ENCODE measurements at regions not wholly inside any gene's neighbourhood (a gene's known extent, or its start where the extent isn't known, plus 50 kb on each side); places are given as distances from the start of the nearest gene placed in this dataset.
"Not testable (repeated sequence)": the region's sequence is repeated elsewhere in the genome, so short reads cannot be mapped to it uniquely, and the experiment has no call there.

GRCh38 chr7:137146012-137146455, 197.5 kb downstream of the PTN start:
- H3K4me3 ChIP-seq (ENCODE audit: low read length), result no peak overlapping the region
- H3K9ac ChIP-seq (ENCODE audit: low read length), result no peak overlapping the region
- peaks cover 18% of the 10 kb centered on the region for H3K4me1 ChIP-seq (ENCODE audit: control insufficient read depth, insufficient read depth, low read length)
- H3K27ac ChIP-seq (ENCODE audit: low read depth, low read length), result peak overlapping the region; percentile 73
- H3K27me3 ChIP-seq (ENCODE audit: control insufficient read depth, insufficient read depth, low read length), result no peaks in the 10 kb centered on the region
- H3K36me3 ChIP-seq (ENCODE audit: control insufficient read depth, insufficient read depth, low read length), result no peaks in the 10 kb centered on the region

- H3K36me3 ChIP-seq (ENCODE audit: control insufficient read depth, insufficient read depth, low read length), result no peaks in the 10 kb centered on the region
- no peaks in the 10 kb centered on the region for H3K27me3 ChIP-seq (ENCODE audit: control insufficient read depth, insufficient read depth, low read length)
- H3K9ac ChIP-seq (ENCODE audit: low read length), result no peak overlapping the region
- peaks cover 8% of the 10 kb centered on the region for H3K4me1 ChIP-seq (ENCODE audit: control insufficient read depth, insufficient read depth, low read length)
- H3K27ac ChIP-seq (ENCODE audit: low read depth, low read length), result no peak overlapping the region
- H3K4me3 ChIP-seq (ENCODE audit: low read length), result no peak overlapping the region
Measured at GRCh38 chr7:137142376-137142775, 201.2 kb downstream of the PTN start.

- Histone ChIP-seq H3K4me3 (ENCODE audit: low read length) (no peak overlapping the region), H3K27ac (ENCODE audit: low read depth, low read length) (no peak overlapping the region), H3K27me3 (ENCODE audit: control insufficient read depth, insufficient read depth, low read length) (no peaks in the 10 kb centered on the region), H3K36me3 (ENCODE audit: control insufficient read depth, insufficient read depth, low read length) (no peaks in the 10 kb centered on the region), H3K4me1 (ENCODE audit: control insufficient read depth, insufficient read depth, low read length) (no peaks in the 10 kb centered on the region), H3K9ac (ENCODE audit: low read length) (no peak overlapping the region)
Measured at GRCh38 chr7:137135654-137136350, 207.7 kb downstream of the PTN start.

GRCh38 chr7:137130751-137131158, 212.8 kb downstream of the PTN start:
- Histone ChIP-seq H3K4me3 (ENCODE audit: low read length) (no peak overlapping the region), H3K9ac (ENCODE audit: low read length) (no peak overlapping the region), H3K36me3 (ENCODE audit: control insufficient read depth, insufficient read depth, low read length) (no peaks in the 10 kb centered on the region), H3K27ac (ENCODE audit: low read depth, low read length) (no peak overlapping the region), H3K4me1 (ENCODE audit: control insufficient read depth, insufficient read depth, low read length) (no peaks in the 10 kb centered on the region), H3K27me3 (ENCODE audit: control insufficient read depth, insufficient read depth, low read length) (no peaks in the 10 kb centered on the region)

GRCh38 chr7:137129025-137129424, 214.5 kb downstream of the PTN start:
- Histone ChIP-seq H3K4me1 (ENCODE audit: control insufficient read depth, insufficient read depth, low read length) (no peaks in the 10 kb centered on the region), H3K9ac (ENCODE audit: low read length) (no peak overlapping the region), H3K27ac (ENCODE audit: low read depth, low read length) (no peak overlapping the region), H3K4me3 (ENCODE audit: low read length) (no peak overlapping the region), H3K27me3 (ENCODE audit: control insufficient read depth, insufficient read depth, low read length) (no peaks in the 10 kb centered on the region), H3K36me3 (ENCODE audit: control insufficient read depth, insufficient read depth, low read length) (no peaks in the 10 kb centered on the region)

- H3K27me3 ChIP-seq (ENCODE audit: control insufficient read depth, insufficient read depth, low read length), result no peaks in the 10 kb centered on the region
- no peak overlapping the region for H3K27ac ChIP-seq (ENCODE audit: low read depth, low read length)
- H3K9ac ChIP-seq (ENCODE audit: low read length), result no peak overlapping the region
- H3K36me3 ChIP-seq (ENCODE audit: control insufficient read depth, insufficient read depth, low read length), result no peaks in the 10 kb centered on the region
- H3K4me1 ChIP-seq (ENCODE audit: control insufficient read depth, insufficient read depth, low read length), result no peaks in the 10 kb centered on the region
- no peak overlapping the region for H3K4me3 ChIP-seq (ENCODE audit: low read length)
Measured at GRCh38 chr7:137127806-137128205, 215.7 kb downstream of the PTN start.

GRCh38 chr7:137127058-137127457, 216.5 kb downstream of the PTN start:
- Histone ChIP-seq H3K9ac (ENCODE audit: low read length) (no peak overlapping the region), H3K36me3 (ENCODE audit: control insufficient read depth, insufficient read depth, low read length) (no peaks in the 10 kb centered on the region), H3K4me1 (ENCODE audit: control insufficient read depth, insufficient read depth, low read length) (no peaks in the 10 kb centered on the region), H3K27me3 (ENCODE audit: control insufficient read depth, insufficient read depth, low read length) (no peaks in the 10 kb centered on the region), H3K27ac (ENCODE audit: low read depth, low read length) (no peak overlapping the region), H3K4me3 (ENCODE audit: low read length) (no peak overlapping the region)

GRCh38 chr7:137122145-137122544, 221.4 kb downstream of the PTN start:
- H3K4me1 ChIP-seq (ENCODE audit: control insufficient read depth, insufficient read depth, low read length), result no peaks in the 10 kb centered on the region
- no peak overlapping the region for H3K4me3 ChIP-seq (ENCODE audit: low read length)
- no peak overlapping the region for H3K27ac ChIP-seq (ENCODE audit: low read depth, low read length)
- H3K9ac ChIP-seq (ENCODE audit: low read length), result no peak overlapping the region
- no peaks in the 10 kb centered on the region for H3K36me3 ChIP-seq (ENCODE audit: control insufficient read depth, insufficient read depth, low read length)
- no peaks in the 10 kb centered on the region for H3K27me3 ChIP-seq (ENCODE audit: control insufficient read depth, insufficient read depth, low read length)

- no peak overlapping the region for H3K4me3 ChIP-seq (ENCODE audit: low read length)
- no peak overlapping the region for H3K9ac ChIP-seq (ENCODE audit: low read length)
- H3K4me1 ChIP-seq (ENCODE audit: control insufficient read depth, insufficient read depth, low read length), result no peaks in the 10 kb centered on the region
- H3K27ac ChIP-seq (ENCODE audit: low read depth, low read length), result no peak overlapping the region
- no peaks in the 10 kb centered on the region for H3K27me3 ChIP-seq (ENCODE audit: control insufficient read depth, insufficient read depth, low read length)
- no peaks in the 10 kb centered on the region for H3K36me3 ChIP-seq (ENCODE audit: control insufficient read depth, insufficient read depth, low read length)
Measured at GRCh38 chr7:137120690-137121089, 222.8 kb downstream of the PTN start.

- no peak overlapping the region for H3K4me3 ChIP-seq (ENCODE audit: low read length)
- H3K9ac ChIP-seq (ENCODE audit: low read length), result no peak overlapping the region
- H3K36me3 ChIP-seq (ENCODE audit: control insufficient read depth, insufficient read depth, low read length), result no peaks in the 10 kb centered on the region
- no peak overlapping the region for H3K27ac ChIP-seq (ENCODE audit: low read depth, low read length)
- H3K4me1 ChIP-seq (ENCODE audit: control insufficient read depth, insufficient read depth, low read length), result no peaks in the 10 kb centered on the region
- no peaks in the 10 kb centered on the region for H3K27me3 ChIP-seq (ENCODE audit: control insufficient read depth, insufficient read depth, low read length)
Measured at GRCh38 chr7:137110535-137110934, 233.0 kb downstream of the PTN start.

- Histone ChIP-seq H3K27ac (ENCODE audit: low read depth, low read length) (no peak overlapping the region), H3K27me3 (ENCODE audit: control insufficient read depth, insufficient read depth, low read length) (no peaks in the 10 kb centered on the region), H3K4me3 (ENCODE audit: low read length) (no peak overlapping the region), H3K4me1 (ENCODE audit: control insufficient read depth, insufficient read depth, low read length) (no peaks in the 10 kb centered on the region), H3K9ac (ENCODE audit: low read length) (no peak overlapping the region), H3K36me3 (ENCODE audit: control insufficient read depth, insufficient read depth, low read length) (no peaks in the 10 kb centered on the region)
Measured at GRCh38 chr7:137110091-137110509, 233.4 kb downstream of the PTN start.

- not testable (repeated sequence) for H3K36me3 ChIP-seq (ENCODE audit: control insufficient read depth, insufficient read depth, low read length); H3K27me3 ChIP-seq (ENCODE audit: control insufficient read depth, insufficient read depth, low read length); H3K27ac ChIP-seq (ENCODE audit: low read depth, low read length); H3K4me1 ChIP-seq (ENCODE audit: control insufficient read depth, insufficient read depth, low read length); H3K9ac ChIP-seq (ENCODE audit: low read length); H3K4me3 ChIP-seq (ENCODE audit: low read length)
Measured at GRCh38 chr7:137107802-137108201, 235.7 kb downstream of the PTN start.

GRCh38 chr7:137103526-137103925, 235.1 kb downstream of the CHRM2 start:
- not testable (repeated sequence) for H3K27me3 ChIP-seq (ENCODE audit: control insufficient read depth, insufficient read depth, low read length); H3K36me3 ChIP-seq (ENCODE audit: control insufficient read depth, insufficient read depth, low read length); H3K9ac ChIP-seq (ENCODE audit: low read length); H3K4me3 ChIP-seq (ENCODE audit: low read length); H3K4me1 ChIP-seq (ENCODE audit: control insufficient read depth, insufficient read depth, low read length); H3K27ac ChIP-seq (ENCODE audit: low read depth, low read length)
